Spleen (tissue), 7 donors: ENCODE measurements at regions not wholly inside any gene's neighbourhood (a gene's known extent, or its start where the extent isn't known, plus 50 kb on each side); places are given as distances from the start of the nearest gene placed in this dataset.

ENCODE experiments used
- CTCF ChIP-seq, 11 experiments: fragments of 200-600 bp in 7 of 11; fragments of 450-650 bp in 4 of 11; sonication (generic) in 4 of 11; IDR thresholded peaks in 8 of 11; conservative IDR thresholded peaks in 3 of 11; 1 replicate in 7 of 11; 2 replicates in 4 of 11; pipeline versions ENCODE4 v1.4.0 to v1.8.0; 2016 to 2021; ENCODE audit warnings: antibody characterized with exemption in 11 of 11, inconsistent platforms in 4 of 11, mild to moderate bottlenecking in 1 of 11
- POLR2A ChIP-seq, 3 donors: fragments of 450-650 bp; IDR thresholded peaks; one replicate each; pipeline ENCODE4 v1.5.1; 2017; ENCODE audit warnings: antibody characterized with exemption in 3 of 3, mild to moderate bottlenecking in 1 of 3
- POLR2AphosphoS5 ChIP-seq, 3 donors: sonication (generic); formaldehyde crosslinking; IDR thresholded peaks; one replicate each; pipeline ENCODE4 v1.5.1; 2017; ENCODE audit warnings: antibody characterized with exemption in 3 of 3
- donor health status: DM: no; HTN: no; CAD: no; lungs with moderate emphysema.
- donor health status: DM: no; HTN: no; CAD: no.
- donor health status: DM: no; HTN: no; CAD: no.

GRCh38 chr3:22928216-22929110 lies 274.7 kb upstream of the UBE2E2 start:
- TF ChIP-seq CTCF (IDR thresholded peaks at IDR 0.05 in 8 of 11, conservative IDR thresholded peaks at IDR 0.05 in 3 of 11), result no peak
- no peak for TF ChIP-seq POLR2A (IDR thresholded peaks at IDR 0.05)
- no peak for TF ChIP-seq POLR2AphosphoS5 (IDR thresholded peaks at IDR 0.05)
